Adrenal gland (tissue), 9 donors: ENCODE measurements at regions not wholly inside any gene's neighbourhood (a gene's known extent, or its start where the extent isn't known, plus 50 kb on each side); places are given as distances from the start of the nearest gene placed in this dataset.

Source experiments
- DNase-seq, 7 donors: peaks; one replicate each; pipeline ENCODE4 v3.0.0-alpha.2; 2019 to 2020
- H3K27ac ChIP-seq, 5 donors: fragments of 200-600 bp; sonication (generic) in 4 of 5; 1 replicate in 3 of 5; 2 replicates in 2 of 5; pipeline versions ENCODE4 v1.5.1 to v1.8.0; 2016 to 2020; ENCODE audit warnings: mild to moderate bottlenecking in 1 of 5
- H3K27me3 ChIP-seq: fragments of 200-600 bp; 2 replicates; pipeline ENCODE4 v1.8.0; 2021
- H3K36me3 ChIP-seq, 2 donors: fragments of 200-600 bp; replicated peaks in 1 of 2; 1 replicate in 1 of 2; 2 replicates in 1 of 2; pipeline versions ENCODE4 v1.5.1 to v1.8.0; 2018 to 2022
- H3K4me1 ChIP-seq, 2 donors: fragments of 200-600 bp; replicated peaks in 1 of 2; 1 replicate in 1 of 2; 2 replicates in 1 of 2; pipeline versions ENCODE4 v1.5.1 to v1.8.0; 2018 to 2021
- H3K4me3 ChIP-seq, 4 donors: fragments of 200-600 bp; sonication (generic) in 3 of 4; one replicate each; pipeline ENCODE4 v1.5.1; 2016 to 2018
- H3K9me3 ChIP-seq, 3 donors: fragments of 200-600 bp; sonication (generic) in 1 of 3; replicated peaks in 1 of 3; 1 replicate in 2 of 3; 2 replicates in 1 of 3; pipeline versions ENCODE4 v1.5.1 to v1.8.0; 2016 to 2021
- CTCF ChIP-seq, 6 experiments: fragments of 450-650 bp in 4 of 6; fragments of 200-600 bp in 2 of 6; sonication (generic) in 1 of 6; IDR thresholded peaks; 1 replicate in 5 of 6; 2 replicates in 1 of 6; pipeline versions ENCODE4 v1.5.1 to v1.8.0; 2016 to 2021; ENCODE audit warnings: antibody characterized with exemption in 6 of 6, mild to moderate bottlenecking in 2 of 6, moderate library complexity in 1 of 6
- POLR2A ChIP-seq, 2 donors: fragments of 450-650 bp; IDR thresholded peaks; one replicate each; pipeline ENCODE4 v1.6.1; 2017; ENCODE audit warnings: antibody characterized with exemption in 2 of 2, mild to moderate bottlenecking in 2 of 2, moderate library complexity in 1 of 2
- WGBS, 4 donors: extraction: QIAGEN DNeasy Blood & Tissue Kit in 2 of 4; methylation state at CpG; one replicate each; pipeline versions ENCODE4 v1.1.5 to v1.1.7; 2013 to 2017; 5-methylcytosine and 5-hydroxymethylcytosine counted together
- intact Hi-C, 2 donors: fragments of 100-400 bp; cut with DNase I; formaldehyde crosslinking; loops; one replicate each; pipeline versions ENCODE4 v1.14.1 to v1.15.0; 2022 to 2023
- donor health status: healthy with polysubstance abuse.
- donor health status: Bipolar disorder and iron deficiency.
- donor health status: DM: yes; HTN: yes; CAD: no.
- donor health status: DM: no; HTN: no; CAD: no.
- donor health status: DM: no; HTN: no; CAD: no.

GRCh38 chr1:207250431-207250830 lies 71.0 kb upstream of the CD55 start:
- Histone ChIP-seq H3K9me3 (peaks cover 0 to 2% (median 0%) of the 10 kb centered on the region in 3 donors), H3K4me3 (no peak overlapping the region), H3K36me3 (no peaks in the 10 kb centered on the region), H3K27ac (no peak overlapping the region), H3K4me1 (peaks cover 0 to 7% of the 10 kb centered on the region in 2 donors), H3K27me3 (no peaks in the 10 kb centered on the region)
- intact Hi-C loops = no loop called here
- no peak for TF ChIP-seq CTCF (IDR thresholded peaks at IDR 0.05)
- TF ChIP-seq POLR2A (IDR thresholded peaks at IDR 0.05) = no peak
- no peak for DNase-seq

GRCh38 chr1:207251066-207251465 lies 70.4 kb upstream of the CD55 start:
- 94 to 100% (median 99%) methylated on average over 1 of the region's 1 CpG for WGBS, 4 donors
- Histone ChIP-seq H3K4me1 (peaks cover 0 to 7% of the 10 kb centered on the region in 2 donors), H3K36me3 (no peaks in the 10 kb centered on the region), H3K9me3 (peaks cover 0 to 2% (median 0%) of the 10 kb centered on the region in 3 donors), H3K27me3 (no peaks in the 10 kb centered on the region), H3K4me3 (no peak overlapping the region), H3K27ac (no peak overlapping the region)
- no peak for DNase-seq
- intact Hi-C loops = no loop called here
- TF ChIP-seq CTCF (IDR thresholded peaks at IDR 0.05) (no peak), POLR2A (IDR thresholded peaks at IDR 0.05) (no peak)

- Histone ChIP-seq H3K9me3 (peaks cover 0 to 2% (median 0%) of the 10 kb centered on the region in 3 donors), H3K36me3 (no peaks in the 10 kb centered on the region), H3K27ac (no peak overlapping the region), H3K4me3 (no peak overlapping the region), H3K4me1 (no peaks in the 10 kb centered on the region), H3K27me3 (no peaks in the 10 kb centered on the region)
- intact Hi-C loops = no loop called here
- no peak for DNase-seq
- TF ChIP-seq CTCF (IDR thresholded peaks at IDR 0.05) = no peak
- no peak for TF ChIP-seq POLR2A (IDR thresholded peaks at IDR 0.05)
- WGBS, 4 donors = 93 to 100% (median 96%) methylated on average over 1 of the region's 1 CpG
Measured at GRCh38 chr1:207256869-207257268, 64.6 kb upstream of the CD55 start.

- Histone ChIP-seq H3K27ac (no peak overlapping the region), H3K4me3 (no peak overlapping the region), H3K9me3 (no peaks in the 10 kb centered on the region), H3K36me3 (no peaks in the 10 kb centered on the region), H3K4me1 (no peaks in the 10 kb centered on the region), H3K27me3 (no peaks in the 10 kb centered on the region)
- intact Hi-C loops = no loop called here
- no peak for TF ChIP-seq POLR2A (IDR thresholded peaks at IDR 0.05)
- peak in 5 of 6 experiments; percentile 8 to 42 (median 32) for TF ChIP-seq CTCF (IDR thresholded peaks at IDR 0.05)
- DNase-seq = peak in 1 of 7 donors; percentile 16
Measured at GRCh38 chr1:207259391-207259790, 62.1 kb upstream of the CD55 start.
